Ectodermal cell (in vitro differentiated cells): ENCODE measurements at regions not wholly inside any gene's neighbourhood (a gene's known extent, or its start where the extent isn't known, plus 50 kb on each side); places are given as distances from the start of the nearest gene placed in this dataset.

ENCODE experiments used
- H3K27ac ChIP-seq: 2 replicates; pipeline ENCODE4 v1.7.0; 2013; ENCODE audit warnings: mild to moderate bottlenecking, low read depth, low read length; ENCODE audit not compliant: insufficient read depth, poor library complexity, severe bottlenecking
- H3K27me3 ChIP-seq: 2 replicates; pipeline ENCODE4 v1.7.0; 2013; ENCODE audit warnings: mild to moderate bottlenecking, low read length; ENCODE audit not compliant: insufficient read depth, control insufficient read depth, poor library complexity, severe bottlenecking
- H3K36me3 ChIP-seq: one replicate; pipeline ENCODE4 v1.7.0; 2013; ENCODE audit warnings: low read length; ENCODE audit not compliant: control insufficient read depth, insufficient read depth
- H3K4me1 ChIP-seq: one replicate; pipeline ENCODE4 v1.7.0; 2013; ENCODE audit warnings: low read length; ENCODE audit not compliant: control insufficient read depth, insufficient read depth
- H3K4me3 ChIP-seq: 2 replicates; pipeline ENCODE4 v1.7.0; 2013; ENCODE audit warnings: low read depth, low read length, control low read depth; ENCODE audit not compliant: insufficient read depth
- H3K9me3 ChIP-seq: 2 replicates; pipeline ENCODE4 v1.7.0; 2013; ENCODE audit warnings: mild to moderate bottlenecking, low read length, moderate library complexity; ENCODE audit not compliant: control insufficient read depth
- WGBS, 2 experiments: methylation state at CpG; one replicate each; pipeline ENCODE4 v1.1.7; 2013; ENCODE audit warnings: missing lambda C conversion rate in 2 of 2; 5-methylcytosine and 5-hydroxymethylcytosine counted together

GRCh38 chr1:68600049-68600661, 103.3 kb upstream of the DEPDC1 start:
- H3K4me1 ChIP-seq, result no peaks in the 10 kb centered on the region
- no peaks in the 10 kb centered on the region for H3K9me3 ChIP-seq
- H3K4me3 ChIP-seq, result no peak overlapping the region
- WGBS, 2 experiments, result 51 to 59% methylated on average over 5 of the region's 5 CpGs
- H3K27ac ChIP-seq, result no peak overlapping the region
- no peaks in the 10 kb centered on the region for H3K27me3 ChIP-seq
- no peaks in the 10 kb centered on the region for H3K36me3 ChIP-seq

DNA sequence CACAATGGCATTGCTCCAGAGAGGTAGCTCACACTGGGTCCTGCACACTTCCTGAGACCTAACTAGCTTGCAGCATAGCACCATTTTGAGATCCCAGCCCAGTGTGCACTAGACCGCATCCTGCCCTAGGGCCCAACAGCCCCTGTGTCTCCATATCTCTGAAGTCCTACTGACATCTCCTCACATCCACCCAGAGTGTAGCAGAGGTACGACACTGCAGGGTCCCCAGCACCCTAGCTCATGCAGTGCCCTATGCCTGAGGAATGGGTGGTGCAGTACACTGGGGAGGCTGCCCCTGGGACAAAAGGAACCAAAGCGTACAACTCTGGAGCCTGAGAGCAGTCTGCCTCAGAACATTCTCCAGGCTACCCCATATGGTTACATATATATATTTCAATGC, 111.4 kb upstream of the DEPDC1 start:
- 93 to 98% methylated on average over 2 to 3 of the region's 3 CpGs for WGBS, 2 experiments
- Histone ChIP-seq H3K36me3 (no peaks in the 10 kb centered on the region), H3K4me3 (no peak overlapping the region), H3K27me3 (no peaks in the 10 kb centered on the region), H3K27ac (no peak overlapping the region), H3K9me3 (no peaks in the 10 kb centered on the region), H3K4me1 (no peaks in the 10 kb centered on the region)

DNA sequence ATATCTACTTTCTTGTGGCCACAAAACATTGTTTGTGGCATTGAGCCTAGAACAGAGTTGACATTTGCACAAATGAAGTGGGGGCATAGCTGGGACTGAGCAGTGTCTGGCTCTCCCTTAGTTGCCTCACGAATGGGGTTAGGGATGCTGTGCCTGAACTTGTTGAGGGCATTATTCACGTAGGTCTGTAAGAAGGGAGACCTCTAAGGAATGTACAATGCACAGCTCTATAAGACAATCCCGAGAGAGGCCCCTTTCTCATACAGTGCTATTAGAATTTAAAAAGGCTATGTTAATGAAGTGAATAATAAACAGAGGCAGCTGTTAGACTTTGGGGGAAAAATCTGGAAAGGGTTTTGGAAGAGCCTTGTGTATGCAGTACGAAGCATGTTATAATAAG, 118.4 kb upstream of the DEPDC1 start:
- Histone ChIP-seq H3K4me3 (no peak overlapping the region), H3K4me1 (no peaks in the 10 kb centered on the region), H3K27ac (no peak overlapping the region), H3K27me3 (no peaks in the 10 kb centered on the region), H3K36me3 (no peaks in the 10 kb centered on the region), H3K9me3 (no peaks in the 10 kb centered on the region)
- 63 to 75% methylated on average over 4 of the region's 4 CpGs for WGBS, 2 experiments

GRCh38 chr1:68617942-68618341, 121.1 kb upstream of the DEPDC1 start:
- Histone ChIP-seq H3K4me3 (no peak overlapping the region), H3K9me3 (no peaks in the 10 kb centered on the region), H3K4me1 (no peaks in the 10 kb centered on the region), H3K27ac (no peak overlapping the region), H3K27me3 (no peaks in the 10 kb centered on the region), H3K36me3 (no peaks in the 10 kb centered on the region)
- 91 to 94% methylated on average over 1 of the region's 1 CpG for WGBS, 2 experiments

GRCh38 chr1:68620571-68620970, 123.7 kb upstream of the DEPDC1 start:
- WGBS, 2 experiments, result 95 to 96% methylated on average over 1 of the region's 1 CpG

GRCh38 chr1:68623700-68624099, 126.8 kb upstream of the DEPDC1 start:
- Histone ChIP-seq H3K4me3 (no peak overlapping the region), H3K4me1 (peaks cover 11% of the 10 kb centered on the region), H3K36me3 (no peaks in the 10 kb centered on the region), H3K9me3 (no peaks in the 10 kb centered on the region), H3K27me3 (no peaks in the 10 kb centered on the region), H3K27ac (no peak overlapping the region)
- WGBS, 2 experiments, result 72 to 91% methylated on average over 2 of the region's 2 CpGs

More at GRCh38 chr1:68620571-68620970, 123.7 kb upstream of the DEPDC1 start:
- H3K27me3 ChIP-seq, result no peaks in the 10 kb centered on the region
- no peak overlapping the region for H3K27ac ChIP-seq
- no peak overlapping the region for H3K4me3 ChIP-seq
- H3K36me3 ChIP-seq, result no peaks in the 10 kb centered on the region
- H3K9me3 ChIP-seq, result no peaks in the 10 kb centered on the region
- H3K4me1 ChIP-seq, result peaks cover 11% of the 10 kb centered on the region

DNA sequence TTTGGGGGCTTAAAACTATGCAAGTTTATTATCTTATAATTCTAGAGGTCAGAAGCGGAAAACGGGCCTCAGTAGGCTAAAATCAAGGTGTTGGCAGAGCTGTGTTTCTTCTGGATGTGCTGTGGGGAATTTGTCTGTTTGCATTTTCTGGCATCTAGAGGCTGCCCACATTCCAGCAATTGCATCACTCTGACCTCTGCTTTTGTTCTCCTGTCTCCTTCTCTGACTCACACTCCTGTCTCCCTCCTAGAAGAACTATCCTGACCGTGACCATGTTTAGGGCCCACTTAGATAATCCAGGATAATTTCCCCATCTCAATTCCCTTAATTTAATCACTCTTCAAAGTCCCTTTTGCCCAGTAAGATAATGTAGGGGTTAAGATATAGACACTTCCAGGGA, 127.4 kb upstream of the DEPDC1 start:
- Histone ChIP-seq H3K27ac (no peak overlapping the region), H3K27me3 (no peaks in the 10 kb centered on the region), H3K4me3 (no peak overlapping the region), H3K9me3 (no peaks in the 10 kb centered on the region), H3K4me1 (peaks cover 11% of the 10 kb centered on the region), H3K36me3 (no peaks in the 10 kb centered on the region)
- WGBS, 2 experiments, result 74 to 87% methylated on average over 3 of the region's 3 CpGs

DNA sequence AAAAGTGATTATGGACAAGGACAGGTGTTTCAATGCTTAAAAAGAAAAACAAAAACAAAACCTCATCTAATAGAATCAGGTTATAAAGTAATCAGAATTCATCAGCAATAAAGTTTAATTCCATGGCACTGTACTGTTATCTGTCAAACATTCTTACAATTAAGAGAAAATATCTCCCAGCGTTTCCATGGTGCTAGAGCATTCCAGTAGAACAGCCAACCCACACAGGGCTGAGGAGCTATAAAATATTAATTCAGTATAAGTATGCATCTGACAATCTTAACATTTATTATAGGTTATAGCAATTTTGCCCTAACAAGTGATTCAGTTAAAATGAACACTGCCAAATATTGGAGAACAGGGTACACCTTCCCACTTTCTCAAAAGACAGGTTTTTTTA, 128.7 kb upstream of the DEPDC1 start:
- H3K27ac ChIP-seq, result no peak overlapping the region
- H3K4me3 ChIP-seq, result no peak overlapping the region
- WGBS, 2 experiments, result 100% methylated on average over 1 of the region's 1 CpG
- H3K4me1 ChIP-seq, result peaks cover 11% of the 10 kb centered on the region
- no peaks in the 10 kb centered on the region for H3K9me3 ChIP-seq
- no peaks in the 10 kb centered on the region for H3K27me3 ChIP-seq
- no peaks in the 10 kb centered on the region for H3K36me3 ChIP-seq

DNA sequence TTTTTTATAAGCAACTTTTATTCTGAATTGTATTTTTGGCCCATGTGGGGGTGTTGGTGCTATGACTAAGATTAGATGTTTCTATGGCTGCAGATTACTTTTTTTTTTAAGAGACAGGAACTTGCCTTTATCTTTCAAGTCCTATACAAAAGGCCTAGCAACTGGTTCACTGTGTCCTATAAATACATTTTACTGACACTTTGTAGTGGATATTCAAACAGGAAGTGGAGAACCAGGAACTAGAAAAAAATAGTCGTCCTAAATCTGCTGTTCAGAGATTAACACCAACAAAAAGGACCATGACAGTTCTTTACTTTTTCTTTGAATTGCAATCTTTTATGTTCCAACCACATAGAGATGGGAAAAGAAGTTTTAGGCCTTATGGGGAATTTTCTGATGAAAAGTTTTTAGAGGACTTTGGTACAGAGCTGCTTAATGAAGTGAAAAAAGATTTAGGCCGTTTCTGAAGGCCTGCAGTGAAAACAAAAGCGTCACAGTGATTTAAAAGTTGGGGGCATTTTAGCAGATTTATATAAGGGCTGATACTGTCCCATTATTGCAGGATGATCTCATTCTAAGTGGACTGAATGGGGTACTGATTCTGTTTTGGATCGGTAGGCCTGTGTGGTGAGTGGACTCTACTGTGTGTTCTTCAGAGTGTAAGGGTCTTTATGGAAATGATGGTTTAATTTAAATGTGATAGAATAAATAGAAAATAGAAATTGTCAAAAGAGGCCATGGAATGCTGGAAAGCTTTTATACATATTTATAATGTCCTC, 136.4 kb upstream of the DEPDC1 start:
- Histone ChIP-seq H3K27ac (no peak overlapping the region), H3K9me3 (no peaks in the 10 kb centered on the region), H3K27me3 (no peaks in the 10 kb centered on the region), H3K4me1 (no peaks in the 10 kb centered on the region), H3K36me3 (no peaks in the 10 kb centered on the region), H3K4me3 (no peak overlapping the region)
- 85 to 89% methylated on average over 4 of the region's 4 CpGs for WGBS, 2 experiments

- H3K27ac ChIP-seq, result no peak overlapping the region
- H3K4me3 ChIP-seq, result no peak overlapping the region
- H3K9me3 ChIP-seq, result no peaks in the 10 kb centered on the region
- no peaks in the 10 kb centered on the region for H3K27me3 ChIP-seq
- no peaks in the 10 kb centered on the region for H3K4me1 ChIP-seq
- no peaks in the 10 kb centered on the region for H3K36me3 ChIP-seq
Observed at GRCh38 chr1:68644504-68644903, 147.6 kb upstream of the DEPDC1 start.
